GM12878 (cell line): ENCODE measurements at regions not wholly inside any gene's neighbourhood (a gene's known extent, or its start where the extent isn't known, plus 50 kb on each side); places are given as distances from the start of the nearest gene placed in this dataset.

Experiments
- ATAC-seq: fragments of 200-7000 bp; cut with Tn5 transposase; 3 replicates; pipeline ENCODE4 v1.9.1; 2020; ENCODE audit warnings: mild to moderate bottlenecking, moderate library complexity
- BruUV-seq: library from RNA; stranded (reverse); fragments of 400-500 nt; replicated peaks from 2 replicates; lab custom pipeline; 2021; lab: Mats Ljungman, UMichigan
- CTCF ChIA-PET: fragments of 300-600 bp; sonication (Branson Sonifier 250); formaldehyde crosslinking; extraction: SDS; loops from one replicate; lab custom pipeline; 2021; ENCODE audit warnings: inconsistent platforms; lab: Yijun Ruan, JAX
- POLR2A ChIA-PET: fragments of 350-600 bp; formaldehyde crosslinking; extraction: SDS; loops from one replicate; lab custom pipeline; 2021; ENCODE audit warnings: inconsistent platforms; lab: Charles Lee
- RAD21 ChIA-PET: fragments of 300-600 bp; sonication (Branson Sonifier 250); formaldehyde crosslinking; loops from one replicate; lab custom pipeline; 2023; ENCODE audit warnings: antibody characterized with exemption; ENCODE audit not compliant: unreplicated experiment; lab: Charles Lee
- SMC1A ChIA-PET: fragments of 300-600 bp; sonication (Branson Sonifier 250); formaldehyde crosslinking; loops from one replicate; lab custom pipeline; 2023; ENCODE audit not compliant: unreplicated experiment, uncharacterized antibody; lab: Charles Lee
- DNase-seq: peaks from one replicate; pipeline ENCODE4 v3.0.0-alpha.2; 2011; ENCODE audit warnings: low read depth, low spot score
- FAIRE-seq: peaks from 3 replicates; lab custom pipeline; 2011; peaks lifted over from hg19 to GRCh38; lab: Jason Lieb, UNC
- H2AFZ ChIP-seq: 2 replicates; pipeline ENCODE4 v1.6.0; 2011; ENCODE audit warnings: low read depth, low read length, control low read depth; ENCODE audit not compliant: control insufficient read depth
- H3K27ac ChIP-seq: 2 replicates; pipeline ENCODE4 v1.5.1; 2011; ENCODE audit warnings: control low read depth; ENCODE audit not compliant: control insufficient read depth, insufficient read depth
- H3K27me3 ChIP-seq, 2 experiments: replicated peaks in 1 of 2; 2 replicates each; pipeline versions ENCODE4 v1.6.0 to v1.6.1; 2011; ENCODE audit warnings: low read length in 1 of 2; ENCODE audit not compliant: control insufficient read depth in 2 of 2, insufficient read depth in 2 of 2
- H3K36me3 ChIP-seq, 2 experiments: 2 replicates each; pipeline ENCODE4 v1.5.1; 2011; ENCODE audit warnings: low read length in 1 of 2; ENCODE audit not compliant: control insufficient read depth in 2 of 2, insufficient read depth in 2 of 2
- H3K4me1 ChIP-seq: 2 replicates; pipeline ENCODE4 v1.6.1; 2011; ENCODE audit warnings: mild to moderate bottlenecking, low read length, moderate library complexity, mixed read lengths; ENCODE audit not compliant: control insufficient read depth, insufficient read depth
- H3K4me2 ChIP-seq: 2 replicates; pipeline ENCODE4 v1.6.0; 2011; ENCODE audit warnings: control low read depth; ENCODE audit not compliant: control insufficient read depth, insufficient read depth
- H3K4me3 ChIP-seq: fragments of 200-600 bp; sonication (generic); 2 replicates; pipeline ENCODE4 v1.5.1; 2016
- H3K79me2 ChIP-seq: 2 replicates; pipeline ENCODE4 v1.6.0; 2011; ENCODE audit warnings: low read length; ENCODE audit not compliant: control insufficient read depth, insufficient read depth
- H3K9ac ChIP-seq: 2 replicates; pipeline ENCODE4 v1.8.0; 2011; ENCODE audit warnings: low read length, control low read depth, mixed read lengths; ENCODE audit not compliant: control insufficient read depth, insufficient read depth
- H3K9me3 ChIP-seq: replicated peaks from 3 replicates; pipeline ENCODE4 v1.5.1; 2011; ENCODE audit warnings: mild to moderate bottlenecking, low read length; ENCODE audit not compliant: control insufficient read depth, insufficient read depth
- H4K20me1 ChIP-seq: 2 replicates; pipeline ENCODE4 v1.6.0; 2011; ENCODE audit not compliant: control insufficient read depth, insufficient read depth
- BMI1 ChIP-seq: fragments of 450-650 bp; IDR thresholded peaks from 2 replicates; pipeline ENCODE4 v1.6.1; 2016; ENCODE audit warnings: mild to moderate bottlenecking, moderate library complexity, borderline replicate concordance
- BRCA1 ChIP-seq: IDR thresholded peaks from 2 replicates; pipeline ENCODE4 v1.6.1; 2011; ENCODE audit warnings: low read depth, low read length, improper control_type of control experiment
- EGR1 ChIP-seq, 2 experiments: IDR thresholded peaks; 1 replicate in 1 of 2; 2 replicates in 1 of 2; pipeline ENCODE4 v1.6.1; 2011 to 2012; ENCODE audit warnings: low read depth in 2 of 2, low read length in 2 of 2, borderline replicate concordance in 1 of 2, mild to moderate bottlenecking in 1 of 2, moderate library complexity in 1 of 2
- ESRRA ChIP-seq: IDR thresholded peaks from 2 replicates; pipeline ENCODE4 v1.6.1; 2012; ENCODE audit warnings: mild to moderate bottlenecking, low read length, improper control_type of control experiment
- ETV6 ChIP-seq, 2 experiments: fragments of 450-650 bp in 1 of 2; IDR thresholded peaks in 1 of 2; conservative IDR thresholded peaks in 1 of 2; 2 replicates each; pipeline ENCODE4 v1.6.1; 2014; ENCODE audit warnings: antibody characterized with exemption in 1 of 2, borderline replicate concordance in 1 of 2, low read depth in 1 of 2, mild to moderate bottlenecking in 1 of 2, moderate library complexity in 1 of 2
- MYB ChIP-seq: fragments of 150-350 bp; IDR thresholded peaks from 2 replicates; pipeline ENCODE4 v1.6.1; 2014; ENCODE audit warnings: mild to moderate bottlenecking, low read depth, low read length, borderline replicate concordance
- MYC ChIP-seq: IDR thresholded peaks from 2 replicates; pipeline ENCODE4 v1.6.1; 2011; ENCODE audit warnings: mild to moderate bottlenecking, low read length, moderate library complexity, inconsistent platforms; ENCODE audit not compliant: insufficient read depth, insufficient replicate concordance, insufficient read length, severe bottlenecking
- NR2C1 ChIP-seq: fragments of 450-650 bp; IDR thresholded peaks from 2 replicates; pipeline ENCODE4 v1.6.1; 2017; ENCODE audit warnings: antibody characterized with exemption, mild to moderate bottlenecking, moderate library complexity
- NR2C2 ChIP-seq: IDR thresholded peaks from 2 replicates; pipeline ENCODE4 v1.6.1; 2011; ENCODE audit warnings: borderline replicate concordance, low read depth; ENCODE audit not compliant: control insufficient read depth, insufficient read length
- SMAD1 ChIP-seq: fragments of 450-650 bp; IDR thresholded peaks from 2 replicates; pipeline ENCODE4 v1.6.1; 2018; ENCODE audit warnings: mild to moderate bottlenecking, low read depth; ENCODE audit not compliant: partially characterized antibody
- SMAD5 ChIP-seq: IDR thresholded peaks from 2 replicates; pipeline ENCODE4 v1.6.1; 2016; ENCODE audit warnings: antibody characterized with exemption, low read depth
- SRF ChIP-seq, 2 experiments: IDR thresholded peaks; 2 replicates each; pipeline ENCODE4 v1.6.1; 2011; ENCODE audit warnings: low read depth in 2 of 2, low read length in 2 of 2, mild to moderate bottlenecking in 1 of 2, moderate library complexity in 1 of 2
- STAT1 ChIP-seq: fragments of 450-650 bp; conservative IDR thresholded peaks from 2 replicates; pipeline ENCODE4 v1.6.1; 2014; ENCODE audit warnings: antibody characterized with exemption, mild to moderate bottlenecking
- TAF1 ChIP-seq: IDR thresholded peaks from 2 replicates; pipeline ENCODE4 v1.6.1; 2011; ENCODE audit warnings: mild to moderate bottlenecking, low read depth, low read length, borderline replicate concordance
- WGBS: methylation state at CpG from one replicate; pipeline ENCODE4 v1.1.6; 2016; ENCODE audit warnings: low lambda C conversion rate; ENCODE audit not compliant: insufficient replicate concordance, insufficient coverage; ENCODE audit errors: missing lambda C conversion rate; 5-methylcytosine and 5-hydroxymethylcytosine counted together
- in situ Hi-C: fragments of 300-500 bp; cut with MboI; formaldehyde crosslinking; loops from 9 replicates; pipeline ENCODE4 v1.14.3; 2018; ENCODE audit warnings: mixed read lengths
- intact Hi-C: fragments of 100-400 bp; cut with micrococcal nuclease; formaldehyde crosslinking; loops from one replicate; pipeline ENCODE4 v1.14.2; 2022; ENCODE audit not compliant: unreplicated experiment
- TF ChIP-seq, protein P1 (sequence below): fragments of 450-650 bp; IDR thresholded peaks from 2 replicates; pipeline ENCODE4 v1.6.1; 2018; ENCODE audit warnings: borderline replicate concordance, mild to moderate bottlenecking; ENCODE audit not compliant: partially characterized antibody
- TF ChIP-seq, protein P2 (sequence below): IDR thresholded peaks from 2 replicates; pipeline ENCODE4 v1.6.1; 2012; ENCODE audit warnings: low read depth, low read length, improper control_type of control experiment

DNA sequence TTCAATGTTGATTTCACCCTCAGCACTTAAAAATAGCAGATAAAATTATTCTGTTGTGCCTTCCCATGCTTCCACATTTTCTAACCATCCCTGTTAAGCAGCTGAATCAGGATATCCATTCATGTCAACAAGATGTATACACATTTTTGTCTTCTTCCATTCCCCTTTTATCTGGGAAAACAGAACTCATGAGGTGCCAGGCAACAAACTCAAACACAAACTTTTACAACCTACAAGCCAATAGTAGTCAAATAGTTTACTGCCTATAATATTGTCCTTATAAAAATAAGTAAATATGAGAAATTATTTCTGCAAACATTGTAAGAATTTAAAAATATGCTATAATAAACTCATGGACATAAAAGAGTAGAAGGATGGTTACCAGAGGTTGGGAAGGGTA lies 1569.8 kb downstream of the REEP3 start:
- H3K4me1 ChIP-seq = no peaks in the 10 kb centered on the region
- TF ChIP-seq NR2C2 (no peak), MYB (no peak), EGR1 (IDR thresholded peaks at IDR 0.05; ENCODE audit: borderline replicate concordance in 1 of 2, low read depth in 2 of 2, low read length in 2 of 2) (no peak), ESRRA (no peak)
- TF ChIP-seq, protein P1, sequence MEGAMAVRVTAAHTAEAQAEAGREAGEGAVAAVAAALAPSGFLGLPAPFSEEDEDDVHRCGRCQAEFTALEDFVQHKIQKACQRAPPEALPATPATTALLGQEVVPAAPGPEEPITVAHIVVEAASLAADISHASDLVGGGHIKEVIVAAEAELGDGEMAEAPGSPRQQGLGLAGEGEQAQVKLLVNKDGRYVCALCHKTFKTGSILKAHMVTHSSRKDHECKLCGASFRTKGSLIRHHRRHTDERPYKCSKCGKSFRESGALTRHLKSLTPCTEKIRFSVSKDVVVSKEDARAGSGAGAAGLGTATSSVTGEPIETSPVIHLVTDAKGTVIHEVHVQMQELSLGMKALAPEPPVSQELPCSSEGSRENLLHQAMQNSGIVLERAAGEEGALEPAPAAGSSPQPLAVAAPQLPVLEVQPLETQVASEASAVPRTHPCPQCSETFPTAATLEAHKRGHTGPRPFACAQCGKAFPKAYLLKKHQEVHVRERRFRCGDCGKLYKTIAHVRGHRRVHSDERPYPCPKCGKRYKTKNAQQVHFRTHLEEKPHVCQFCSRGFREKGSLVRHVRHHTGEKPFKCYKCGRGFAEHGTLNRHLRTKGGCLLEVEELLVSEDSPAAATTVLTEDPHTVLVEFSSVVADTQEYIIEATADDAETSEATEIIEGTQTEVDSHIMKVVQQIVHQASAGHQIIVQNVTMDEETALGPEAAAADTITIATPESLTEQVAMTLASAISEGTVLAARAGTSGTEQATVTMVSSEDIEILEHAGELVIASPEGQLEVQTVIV = no peak
- no peaks in the 10 kb centered on the region for H3K9me3 ChIP-seq
- H3K79me2 ChIP-seq = no peaks in the 10 kb centered on the region
- H3K27me3 ChIP-seq = no peaks in the 10 kb centered on the region
- no peak overlapping the region for H3K4me3 ChIP-seq
- no peak for FAIRE-seq
- no peaks in the 10 kb centered on the region for H4K20me1 ChIP-seq
- CTCF ChIA-PET = no interaction called here
- no peak overlapping the region for H3K27ac ChIP-seq
- H3K4me2 ChIP-seq = no peak overlapping the region
- in situ Hi-C loops = no loop called here
- ATAC-seq = no peak
- BruUV-seq = no TSS peak
- H3K36me3 ChIP-seq = no peaks in the 10 kb centered on the region
- RAD21 ChIA-PET = no interaction called here
- no peak overlapping the region for H2AFZ ChIP-seq
- SMC1A ChIA-PET = no interaction called here
- no peak for DNase-seq
- POLR2A ChIA-PET = no interaction called here
- intact Hi-C loops = no loop called here
- H3K9ac ChIP-seq = no peak overlapping the region

DNA sequence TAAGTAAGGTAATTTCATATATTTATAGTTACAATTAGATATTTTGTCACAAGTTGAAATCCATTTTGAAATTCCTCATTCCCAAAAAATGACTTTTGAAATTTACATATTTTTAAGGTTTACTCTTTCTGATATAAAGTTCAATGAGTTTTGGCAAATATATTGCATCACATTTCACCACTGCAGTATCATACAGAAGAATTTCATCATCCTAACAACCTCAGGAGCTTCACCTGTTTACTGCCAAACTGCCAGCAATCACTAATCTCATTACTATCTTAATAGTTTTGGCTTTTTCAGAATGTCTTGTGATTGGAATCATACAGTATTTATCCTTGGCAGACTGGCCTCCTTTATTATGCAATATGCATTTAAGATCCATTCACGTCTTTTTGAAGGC lies 1578.9 kb downstream of the REEP3 start:
- FAIRE-seq (no peak), ATAC-seq (no peak), DNase-seq (no peak)
- Histone ChIP-seq H3K36me3 (no peaks in the 10 kb centered on the region), H3K4me2 (no peak overlapping the region), H3K79me2 (no peaks in the 10 kb centered on the region), H3K4me3 (no peak overlapping the region), H3K27ac (no peak overlapping the region), H4K20me1 (no peaks in the 10 kb centered on the region), H3K27me3 (no peaks in the 10 kb centered on the region), H3K9ac (no peak overlapping the region), H3K4me1 (no peaks in the 10 kb centered on the region), H3K9me3 (no peaks in the 10 kb centered on the region), H2AFZ (no peak overlapping the region)
- ChIA-PET RAD21 (no interaction called here), SMC1A (no interaction called here), POLR2A (no interaction called here), CTCF (no interaction called here)
- WGBS = 0% methylated on average over 1 of the region's 1 CpG
- intact Hi-C loops = no loop called here
- in situ Hi-C loops = no loop called here
- BruUV-seq = no TSS peak
- TF ChIP-seq TAF1 (no peak), SMAD5 (no peak), MYC (no peak), NR2C1 (no peak), BRCA1 (no peak), BMI1 (no peak), SRF (IDR thresholded peaks at IDR 0.05; ENCODE audit: low read depth in 2 of 2, low read length in 2 of 2) (no peak), STAT1 (no peak), SMAD1 (no peak), ETV6 (conservative IDR thresholded peaks at IDR 0.05 in 1 of 2, IDR thresholded peaks at IDR 0.05 in 1 of 2; ENCODE audit: borderline replicate concordance in 1 of 2, low read depth in 1 of 2) (no peak)
- TF ChIP-seq, protein P2, sequence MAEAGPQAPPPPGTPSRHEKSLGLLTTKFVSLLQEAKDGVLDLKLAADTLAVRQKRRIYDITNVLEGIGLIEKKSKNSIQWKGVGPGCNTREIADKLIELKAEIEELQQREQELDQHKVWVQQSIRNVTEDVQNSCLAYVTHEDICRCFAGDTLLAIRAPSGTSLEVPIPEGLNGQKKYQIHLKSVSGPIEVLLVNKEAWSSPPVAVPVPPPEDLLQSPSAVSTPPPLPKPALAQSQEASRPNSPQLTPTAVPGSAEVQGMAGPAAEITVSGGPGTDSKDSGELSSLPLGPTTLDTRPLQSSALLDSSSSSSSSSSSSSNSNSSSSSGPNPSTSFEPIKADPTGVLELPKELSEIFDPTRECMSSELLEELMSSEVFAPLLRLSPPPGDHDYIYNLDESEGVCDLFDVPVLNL = no peak
